Epithelial cell of proximal tubule (primary cell): ENCODE measurements at regions not wholly inside any gene's neighbourhood (a gene's known extent, or its start where the extent isn't known, plus 50 kb on each side); places are given as distances from the start of the nearest gene placed in this dataset.

Experiments used
- DNase-seq: peaks from one replicate; pipeline ENCODE4 v3.0.0-alpha.2; 2011; ENCODE audit warnings: low read depth
- H3K4me3 ChIP-seq: 2 replicates; pipeline ENCODE4 v1.5.1; 2011; ENCODE audit warnings: low read depth, mild to moderate bottlenecking, low read length
- TF ChIP-seq, protein P1 (sequence below): conservative IDR thresholded peaks from 2 replicates; pipeline ENCODE4 v1.5.1; 2012; ENCODE audit warnings: low read depth, mild to moderate bottlenecking, low read length

DNA sequence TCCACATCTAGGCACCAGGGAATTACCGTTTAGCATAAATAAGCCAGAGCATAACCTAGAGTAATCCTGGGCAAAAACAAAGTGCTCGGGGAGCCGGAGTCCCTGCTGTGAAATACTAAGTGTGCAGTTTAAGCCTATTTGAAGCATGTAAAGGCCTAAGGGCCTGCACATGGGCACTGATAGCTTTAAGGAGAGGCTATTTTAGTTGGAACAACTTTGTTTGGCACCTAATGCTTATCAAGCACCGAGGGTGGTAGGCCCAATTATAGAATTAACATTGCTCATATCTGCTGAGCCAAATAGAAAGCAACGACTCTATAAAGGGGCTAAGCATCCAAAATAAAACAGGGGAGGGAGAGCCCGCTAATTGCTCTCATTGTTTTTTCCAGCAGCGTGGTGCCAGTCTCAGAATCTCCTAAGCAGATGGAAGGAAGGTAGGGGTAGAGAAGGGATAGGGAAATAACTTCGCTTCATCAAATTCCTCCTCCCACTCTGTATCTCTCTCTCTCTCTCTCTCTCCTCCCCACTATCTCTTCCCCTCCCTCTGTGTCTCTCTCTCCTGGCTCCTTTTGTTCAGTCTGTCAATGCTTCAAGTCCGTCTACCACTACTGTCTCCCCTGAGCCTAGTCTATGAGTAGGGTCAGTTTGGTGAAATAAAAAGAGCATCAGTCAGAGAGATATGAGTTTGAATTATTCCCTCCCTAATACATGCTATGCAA is 292.8 kb downstream of the NXPE2 start:
- no peak overlapping the region for H3K4me3 ChIP-seq
- DNase-seq: no peak
- TF ChIP-seq, protein P1, sequence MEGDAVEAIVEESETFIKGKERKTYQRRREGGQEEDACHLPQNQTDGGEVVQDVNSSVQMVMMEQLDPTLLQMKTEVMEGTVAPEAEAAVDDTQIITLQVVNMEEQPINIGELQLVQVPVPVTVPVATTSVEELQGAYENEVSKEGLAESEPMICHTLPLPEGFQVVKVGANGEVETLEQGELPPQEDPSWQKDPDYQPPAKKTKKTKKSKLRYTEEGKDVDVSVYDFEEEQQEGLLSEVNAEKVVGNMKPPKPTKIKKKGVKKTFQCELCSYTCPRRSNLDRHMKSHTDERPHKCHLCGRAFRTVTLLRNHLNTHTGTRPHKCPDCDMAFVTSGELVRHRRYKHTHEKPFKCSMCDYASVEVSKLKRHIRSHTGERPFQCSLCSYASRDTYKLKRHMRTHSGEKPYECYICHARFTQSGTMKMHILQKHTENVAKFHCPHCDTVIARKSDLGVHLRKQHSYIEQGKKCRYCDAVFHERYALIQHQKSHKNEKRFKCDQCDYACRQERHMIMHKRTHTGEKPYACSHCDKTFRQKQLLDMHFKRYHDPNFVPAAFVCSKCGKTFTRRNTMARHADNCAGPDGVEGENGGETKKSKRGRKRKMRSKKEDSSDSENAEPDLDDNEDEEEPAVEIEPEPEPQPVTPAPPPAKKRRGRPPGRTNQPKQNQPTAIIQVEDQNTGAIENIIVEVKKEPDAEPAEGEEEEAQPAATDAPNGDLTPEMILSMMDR: no peak

DNA sequence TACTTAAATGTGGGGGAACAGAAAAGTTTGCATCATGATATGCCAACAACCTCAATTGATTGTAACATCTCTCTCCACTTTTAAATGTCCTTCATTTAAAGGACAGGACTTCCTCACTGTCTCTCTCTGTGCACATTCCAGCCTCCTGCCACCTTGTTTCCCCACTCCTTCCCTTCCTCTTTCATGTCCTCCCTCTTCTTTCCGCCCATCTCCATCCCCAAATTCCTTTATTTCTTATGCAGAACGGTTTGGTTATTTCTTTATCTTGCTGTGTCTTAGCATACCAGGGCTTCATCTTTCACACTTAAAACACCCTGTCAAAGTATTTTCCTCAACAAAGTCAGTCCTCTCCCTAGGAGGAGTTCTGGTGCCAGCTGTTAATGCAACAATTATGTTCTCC is 293.8 kb downstream of the NXPE2 start:
- no peak overlapping the region for H3K4me3 ChIP-seq
- TF ChIP-seq, protein P1: no peak
- DNase-seq: no peak

DNA sequence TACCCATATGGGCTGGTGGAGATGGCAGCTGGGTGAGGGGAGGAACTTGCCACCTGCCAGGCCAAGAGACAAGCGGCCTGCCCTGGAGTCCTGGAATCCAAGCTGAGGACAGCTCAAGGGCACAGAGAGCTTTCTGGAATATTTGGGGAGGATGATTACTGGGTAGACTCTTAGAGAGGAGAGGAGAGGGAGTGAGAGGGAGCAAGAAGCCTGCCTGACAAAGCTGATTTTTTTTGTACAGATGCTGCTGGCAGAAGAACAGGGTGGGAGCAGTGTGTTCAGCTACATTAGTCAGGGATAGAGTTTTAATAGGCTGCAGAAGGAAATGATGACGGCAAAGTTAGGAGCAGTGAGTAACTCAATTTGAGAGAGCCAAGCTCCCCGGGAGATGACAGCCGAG is 299.3 kb downstream of the NXPE2 start:
- DNase-seq: no peak
- TF ChIP-seq, protein P1: no peak
- no peak overlapping the region for H3K4me3 ChIP-seq

DNA sequence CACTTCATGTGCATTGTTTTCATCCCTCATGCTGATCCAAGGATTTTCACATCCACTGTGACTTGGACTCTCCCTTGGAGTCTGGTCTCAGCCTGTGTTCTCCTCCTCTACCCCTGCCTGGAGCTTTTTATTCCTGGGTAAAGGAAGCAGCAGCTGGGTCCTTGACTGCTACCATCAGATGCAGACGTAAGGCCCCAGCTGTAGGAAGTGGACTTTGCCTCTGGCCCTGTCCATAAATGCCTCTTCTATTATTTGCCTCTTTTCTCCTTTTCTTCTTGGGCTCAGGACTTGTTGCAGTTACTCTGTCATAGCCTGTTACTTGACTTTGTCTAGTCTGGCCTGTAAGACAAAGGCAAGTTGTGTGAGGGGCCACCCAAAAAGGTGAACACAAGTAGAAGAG is 303.8 kb downstream of the NXPE2 start:
- TF ChIP-seq, protein P1: no peak
- no peak overlapping the region for H3K4me3 ChIP-seq
- DNase-seq: no peak

DNA sequence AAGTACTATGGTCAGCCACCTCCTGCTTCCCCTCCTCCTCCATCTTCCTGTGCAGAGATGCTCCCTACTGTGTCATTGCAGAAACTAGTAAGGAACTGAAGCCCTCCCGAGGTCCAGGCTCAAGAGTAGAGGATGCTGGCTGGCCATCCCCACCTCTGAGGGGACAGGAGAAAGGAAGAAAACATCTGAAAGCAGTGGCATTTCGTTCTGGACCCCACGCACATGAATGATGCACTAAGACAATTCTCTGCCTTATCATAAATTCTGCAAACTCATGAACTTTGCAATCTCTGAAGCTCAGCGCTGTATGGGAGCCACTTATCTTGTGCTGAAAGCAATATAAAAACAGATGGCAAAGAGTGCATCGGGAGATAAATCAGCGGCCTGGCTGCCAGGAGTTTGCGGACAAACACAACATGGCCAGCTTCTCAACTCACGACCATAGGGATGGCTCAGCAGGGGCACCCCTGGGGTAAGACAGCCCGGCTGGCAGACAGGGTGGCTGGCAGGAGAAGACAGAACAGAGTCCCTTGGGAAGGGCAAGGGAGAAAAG is 306.4 kb downstream of the NXPE2 start:
- TF ChIP-seq, protein P1: no peak
- no peak overlapping the region for H3K4me3 ChIP-seq
- DNase-seq: no peak

DNA sequence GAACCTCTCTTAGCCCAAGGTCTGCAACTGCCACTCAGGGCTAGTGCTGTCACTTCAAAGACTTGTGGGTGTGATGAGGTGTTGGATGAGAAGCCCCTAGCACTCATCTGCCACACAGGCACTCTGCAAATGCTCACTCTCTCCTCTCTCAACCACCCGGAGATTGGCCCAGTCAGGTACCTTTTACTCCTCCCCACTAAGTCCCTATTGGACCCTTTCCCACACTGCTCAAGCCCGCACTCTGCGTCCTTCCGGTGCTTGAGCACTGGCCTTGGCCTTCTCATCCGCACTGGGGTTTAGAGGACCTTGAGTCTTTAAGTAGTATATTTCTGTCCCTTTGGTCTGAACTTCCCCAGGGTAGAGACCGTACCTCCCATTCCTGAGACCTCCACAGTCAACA is 308.0 kb downstream of the NXPE2 start:
- no peak overlapping the region for H3K4me3 ChIP-seq
- DNase-seq: no peak
- TF ChIP-seq, protein P1: no peak
